ENCODE measurements at regions not wholly inside any gene's neighbourhood (a gene's known extent, or its start where the extent isn't known, plus 50 kb on each side); places are given as distances from the start of the nearest gene placed in this dataset.

- DNase-seq (ENCODE audit: low spot score) (no peak), ATAC-seq (no peak)
- no peak for TF ChIP-seq JUNB (IDR thresholded peaks at IDR 0.05; ENCODE audit: unreplicated experiment)
- TF ChIP-seq EZH2phosphoT487 (IDR thresholded peaks at IDR 0.05; ENCODE audit: unreplicated experiment), result no peak
- TF ChIP-seq POLR2AphosphoS5 (IDR thresholded peaks at IDR 0.05; ENCODE audit: low read depth), result no peak
- no peak for TF ChIP-seq EZH2 (IDR thresholded peaks at IDR 0.05; ENCODE audit: low read depth, unreplicated experiment)
- H3K9me3 Mint-ChIP-seq, result peaks cover 4% of the 10 kb centered on the region; the same call in 2 of the 3 replicates
- H3K36me3 Mint-ChIP-seq (ENCODE audit: low read depth), result peaks cover 3% of the 10 kb centered on the region; the same call in 1 of the 3 replicates
- Histone ChIP-seq H3K27me3 (ENCODE audit: insufficient read depth) (no peaks in the 10 kb centered on the region), H3K4me1 (ENCODE audit: insufficient read depth) (no peaks in the 10 kb centered on the region), H3K4me3 (no peak overlapping the region), H3K4me2 (no peak overlapping the region), H2AFZ (no peak overlapping the region), H3F3A (replicated peaks; ENCODE audit: low read depth) (no peaks in the 10 kb centered on the region), H3K79me2 (replicated peaks; ENCODE audit: insufficient read depth) (no peaks in the 10 kb centered on the region), H3K9me2 (ENCODE audit: insufficient read depth) (no peaks in the 10 kb centered on the region), H4K20me1 (replicated peaks; ENCODE audit: insufficient read depth) (no peaks in the 10 kb centered on the region), H3K36me3 (ENCODE audit: insufficient read depth) (no peaks in the 10 kb centered on the region), H3K27ac (ENCODE audit: low read depth) (no peak overlapping the region)
- no peaks in the 10 kb centered on the region for H3K27me3 Mint-ChIP-seq (ENCODE audit: insufficient read depth, low read depth, poor library complexity)
- H3K4me1 Mint-ChIP-seq, result no peaks in the 10 kb centered on the region
- no peak overlapping the region for H3K27ac Mint-ChIP-seq
- no peak overlapping the region for H3K4me3 Mint-ChIP-seq
These were observed 660.5 kb upstream of the MAN1A1 start for GRCh38 chr6:120010075-120010474.

GRCh38 chr6:120005292-120005976, 655.9 kb upstream of the MAN1A1 start:
- Histone ChIP-seq H3K27ac (ENCODE audit: low read depth) (no peak overlapping the region), H3K36me3 (ENCODE audit: insufficient read depth) (no peaks in the 10 kb centered on the region), H3K4me3 (no peak overlapping the region), H3K79me2 (replicated peaks; ENCODE audit: insufficient read depth) (no peaks in the 10 kb centered on the region), H3K27me3 (ENCODE audit: insufficient read depth) (no peaks in the 10 kb centered on the region), H3K4me1 (ENCODE audit: insufficient read depth) (no peaks in the 10 kb centered on the region), H3F3A (replicated peaks; ENCODE audit: low read depth) (no peaks in the 10 kb centered on the region), H3K4me2 (no peak overlapping the region), H2AFZ (peak overlapping the region; percentile 61; the same call in 1 of the 2 replicates), H4K20me1 (replicated peaks; ENCODE audit: insufficient read depth) (no peaks in the 10 kb centered on the region), H3K9me2 (ENCODE audit: insufficient read depth) (no peaks in the 10 kb centered on the region)
- Mint-ChIP-seq H3K9me3 (peaks cover 4% of the 10 kb centered on the region; the same call in 2 of the 3 replicates), H3K4me3 (no peak overlapping the region), H3K27me3 (ENCODE audit: insufficient read depth, low read depth, poor library complexity) (no peaks in the 10 kb centered on the region), H3K36me3 (ENCODE audit: low read depth) (peaks cover 3% of the 10 kb centered on the region; the same call in 1 of the 3 replicates), H3K27ac (no peak overlapping the region), H3K4me1 (no peaks in the 10 kb centered on the region)
- ATAC-seq (no peak), DNase-seq (ENCODE audit: low spot score) (peak; percentile 11)
- no peak for TF ChIP-seq ZNF462 (CRISPR knock-in tag; IDR thresholded peaks at IDR 0.05)
- TF ChIP-seq JUNB (IDR thresholded peaks at IDR 0.05; ENCODE audit: unreplicated experiment), result no peak
- no peak for TF ChIP-seq ETS1 (IDR thresholded peaks at IDR 0.05)
- no peak for TF ChIP-seq STAT1 (IDR thresholded peaks at IDR 0.05; ENCODE audit: unreplicated experiment)
- no peak for TF ChIP-seq EZH2phosphoT487 (IDR thresholded peaks at IDR 0.05; ENCODE audit: unreplicated experiment)
- no peak for TF ChIP-seq EZH2 (IDR thresholded peaks at IDR 0.05; ENCODE audit: low read depth, unreplicated experiment)
- no peak for TF ChIP-seq ZNF114 (CRISPR knock-in tag; IDR thresholded peaks at IDR 0.05)
- TF ChIP-seq NANOG (IDR thresholded peaks at IDR 0.05; ENCODE audit: borderline replicate concordance), result no peak
- TF ChIP-seq POLR2AphosphoS5 (IDR thresholded peaks at IDR 0.05; ENCODE audit: low read depth), result no peak
- no peak for TF ChIP-seq CREB1 (CRISPR knock-in tag; IDR thresholded peaks at IDR 0.05; ENCODE audit: low read depth)
- TF ChIP-seq CTCF (conservative IDR thresholded peaks at IDR 0.05; ENCODE audit: low read depth in 2 of 2), result no peak
- no peak for TF ChIP-seq ZNF331 (CRISPR knock-in tag; IDR thresholded peaks at IDR 0.05; ENCODE audit: low read depth)
